HG03039 (cell line): ENCODE measurements at regions not wholly inside any gene's neighbourhood (a gene's known extent, or its start where the extent isn't known, plus 50 kb on each side); places are given as distances from the start of the nearest gene placed in this dataset.

Experiments used
- ATAC-seq: cut with Tn5 transposase; IDR thresholded peaks from one replicate; pipeline ENCODE4 v1.9.1; 2021; ENCODE audit warnings: mild to moderate bottlenecking, moderate library complexity; ENCODE audit not compliant: unreplicated experiment

GRCh38 chr2:9738062-9738461, 105.2 kb upstream of the TAF1B start:
- ATAC-seq: no peak

GRCh38 chr2:9738535-9739496, 104.5 kb upstream of the TAF1B start:
- peak; percentile 46 for ATAC-seq

- ATAC-seq: no peak
Measured at GRCh38 chr2:9739531-9739964, 103.7 kb upstream of the TAF1B start.

- ATAC-seq: no peak
Measured at GRCh38 chr2:9740382-9741073, 102.7 kb upstream of the TAF1B start.

- ATAC-seq: no peak
Measured at GRCh38 chr2:9741110-9741509, 102.2 kb upstream of the TAF1B start.

GRCh38 chr2:9742601-9743000, 100.7 kb upstream of the TAF1B start:
- ATAC-seq: no peak

GRCh38 chr2:9744256-9745004, 98.8 kb upstream of the TAF1B start:
- ATAC-seq: no peak

GRCh38 chr2:9745153-9745899, 97.9 kb upstream of the TAF1B start:
- ATAC-seq: no peak

- ATAC-seq: no peak
Measured at GRCh38 chr2:9747396-9747795, 95.9 kb upstream of the TAF1B start.

GRCh38 chr2:9748577-9748976, 94.7 kb upstream of the TAF1B start:
- no peak for ATAC-seq

GRCh38 chr2:9749546-9750223, 93.6 kb upstream of the TAF1B start:
- ATAC-seq: no peak

- ATAC-seq: no peak
Measured at GRCh38 chr2:9750224-9751215, 92.8 kb upstream of the TAF1B start.

- no peak for ATAC-seq
Measured at GRCh38 chr2:9751831-9752230, 91.4 kb upstream of the TAF1B start.

GRCh38 chr2:9752441-9753275, 90.6 kb upstream of the TAF1B start:
- no peak for ATAC-seq

GRCh38 chr2:9753276-9753600, 90.0 kb upstream of the TAF1B start:
- peak; percentile 60 for ATAC-seq

- ATAC-seq: no peak
Measured at GRCh38 chr2:9753665-9754531, 89.4 kb upstream of the TAF1B start.

- no peak for ATAC-seq
Measured at GRCh38 chr2:9754532-9754887, 88.8 kb upstream of the TAF1B start.
